B cell (primary cell): ENCODE measurements at regions not wholly inside any gene's neighbourhood (a gene's known extent, or its start where the extent isn't known, plus 50 kb on each side); places are given as distances from the start of the nearest gene placed in this dataset.

Experiments used
- EZH2 ChIP-seq: IDR thresholded peaks from 2 replicates; pipeline ENCODE4 v1.6.1; 2012; ENCODE audit warnings: borderline replicate concordance, low read depth, mild to moderate bottlenecking, moderate library complexity, low read length; ENCODE audit not compliant: insufficient read depth, poor library complexity, severe bottlenecking
- TF ChIP-seq, protein P1 (sequence below): fragments of 200-600 bp; IDR thresholded peaks from one replicate; pipeline ENCODE4 v1.8.0; 2022; ENCODE audit warnings: antibody characterized with exemption, mild to moderate bottlenecking

DNA sequence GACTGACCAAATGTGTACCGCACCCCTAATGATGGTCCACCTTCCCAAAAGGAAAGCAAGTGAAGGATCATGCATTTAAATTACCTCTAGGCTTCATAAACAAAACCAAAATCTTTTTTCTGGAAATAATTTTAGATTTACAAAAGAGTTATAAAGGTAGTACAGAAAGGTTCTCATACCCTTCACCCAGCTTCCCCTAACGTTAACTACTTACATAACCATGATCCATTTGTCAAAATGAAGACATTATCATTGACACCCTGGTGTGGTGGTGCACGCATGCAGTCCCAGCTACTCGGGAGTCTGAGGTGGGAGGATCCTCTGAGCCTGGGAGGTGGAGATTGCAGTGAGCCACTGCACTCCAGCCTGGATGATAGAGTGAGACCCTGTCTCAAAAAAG, 75.1 kb upstream of the TCF7L2 start:
- TF ChIP-seq, protein P1, sequence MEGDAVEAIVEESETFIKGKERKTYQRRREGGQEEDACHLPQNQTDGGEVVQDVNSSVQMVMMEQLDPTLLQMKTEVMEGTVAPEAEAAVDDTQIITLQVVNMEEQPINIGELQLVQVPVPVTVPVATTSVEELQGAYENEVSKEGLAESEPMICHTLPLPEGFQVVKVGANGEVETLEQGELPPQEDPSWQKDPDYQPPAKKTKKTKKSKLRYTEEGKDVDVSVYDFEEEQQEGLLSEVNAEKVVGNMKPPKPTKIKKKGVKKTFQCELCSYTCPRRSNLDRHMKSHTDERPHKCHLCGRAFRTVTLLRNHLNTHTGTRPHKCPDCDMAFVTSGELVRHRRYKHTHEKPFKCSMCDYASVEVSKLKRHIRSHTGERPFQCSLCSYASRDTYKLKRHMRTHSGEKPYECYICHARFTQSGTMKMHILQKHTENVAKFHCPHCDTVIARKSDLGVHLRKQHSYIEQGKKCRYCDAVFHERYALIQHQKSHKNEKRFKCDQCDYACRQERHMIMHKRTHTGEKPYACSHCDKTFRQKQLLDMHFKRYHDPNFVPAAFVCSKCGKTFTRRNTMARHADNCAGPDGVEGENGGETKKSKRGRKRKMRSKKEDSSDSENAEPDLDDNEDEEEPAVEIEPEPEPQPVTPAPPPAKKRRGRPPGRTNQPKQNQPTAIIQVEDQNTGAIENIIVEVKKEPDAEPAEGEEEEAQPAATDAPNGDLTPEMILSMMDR = no peak
- TF ChIP-seq EZH2 = no peak
